EH (cell line): ENCODE measurements at regions not wholly inside any gene's neighbourhood (a gene's known extent, or its start where the extent isn't known, plus 50 kb on each side); places are given as distances from the start of the nearest gene placed in this dataset.

Experiments
- DNase-seq: peaks from one replicate; pipeline ENCODE4 v3.0.0-alpha.2; 2015; ENCODE audit warnings: low read depth

GRCh38 chr18:61616111-61616610 lies 276.6 kb downstream of the RNF152 start:
- DNase-seq = no peak

GRCh38 chr18:61612517-61612916 lies 279.3 kb downstream of the CDH20 start:
- DNase-seq = peak; percentile 30

GRCh38 chr18:61609131-61609530 lies 275.9 kb downstream of the CDH20 start:
- peak; percentile 65 for DNase-seq

DNA sequence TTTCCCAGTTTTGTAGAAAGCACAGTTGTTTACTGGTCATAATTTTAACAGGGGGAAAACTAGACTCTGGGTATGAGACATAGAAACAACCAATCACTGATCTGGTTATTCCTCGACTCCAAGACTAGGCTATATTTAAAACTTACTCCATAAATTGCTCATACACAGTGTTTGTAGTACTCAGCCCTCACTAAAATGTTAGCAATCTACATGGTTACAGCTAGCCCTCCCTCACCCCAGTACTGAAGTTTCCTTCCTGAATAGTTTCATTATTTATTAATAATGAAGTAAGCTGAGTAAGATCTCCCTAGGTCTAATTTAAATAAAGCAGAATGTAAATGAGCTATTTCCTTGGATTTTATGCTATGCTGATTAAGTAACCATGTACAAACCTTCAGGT lies 275.1 kb downstream of the CDH20 start:
- DNase-seq = peak; percentile 64

- no peak for DNase-seq
These were observed 274.6 kb downstream of the CDH20 start for GRCh38 chr18:61607867-61608266.

DNA sequence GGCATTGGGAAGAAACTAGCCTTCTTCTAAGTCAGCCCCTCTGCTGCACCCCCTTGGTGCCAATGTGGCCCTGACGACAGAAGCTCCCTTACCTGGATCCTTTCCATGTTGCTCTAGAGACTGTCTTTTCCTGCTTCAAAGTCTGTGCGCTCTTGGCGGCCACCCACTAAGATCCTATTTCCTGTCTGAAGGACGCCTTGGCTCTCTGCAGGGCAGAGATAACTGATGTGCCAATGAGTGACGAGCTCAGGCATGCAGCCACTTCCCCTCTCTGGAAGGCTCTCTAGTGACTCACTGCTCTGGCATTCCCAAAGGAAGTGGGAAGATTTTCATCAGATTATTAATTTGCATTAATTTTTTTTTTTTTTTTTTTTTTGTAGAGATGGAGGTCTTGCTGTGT lies 273.5 kb downstream of the CDH20 start:
- peak; percentile 98 for DNase-seq

- DNase-seq = peak; percentile 77
These were observed 272.9 kb downstream of the CDH20 start for GRCh38 chr18:61606068-61606660.

GRCh38 chr18:61605376-61606067 lies 272.3 kb downstream of the CDH20 start:
- no peak for DNase-seq
